HL-60/S4 (cell line): ENCODE measurements at regions not wholly inside any gene's neighbourhood (a gene's known extent, or its start where the extent isn't known, plus 50 kb on each side); places are given as distances from the start of the nearest gene placed in this dataset.
"Not testable (repeated sequence)": the region's sequence is repeated elsewhere in the genome, so short reads cannot be mapped to it uniquely, and the experiment has no call there.

ENCODE experiments used
- in situ Hi-C: fragments of 300-500 bp; cut with MboI; formaldehyde crosslinking; loops from 2 replicates; pipeline ENCODE4 v1.14.3; 2022; ENCODE audit warnings: low sequenced_read_pairs

- in situ Hi-C loops = no loop called here
Observed at GRCh38 chr1:174105086-174105485, 54.2 kb upstream of the RABGAP1L start.

- in situ Hi-C loops = no loop called here
Observed at GRCh38 chr1:174103766-174104165, 55.6 kb upstream of the RABGAP1L start.

- in situ Hi-C loops = not testable (repeated sequence)
Observed at GRCh38 chr1:174101976-174102375, 57.3 kb upstream of the RABGAP1L start.

- in situ Hi-C loops = loop anchor here (25.0 kb wide), 1 partner anchor 1360 kb away; no protein-coding TSS in a partner anchor
Observed at GRCh38 chr1:174097426-174097825, 61.9 kb upstream of the RABGAP1L start.

GRCh38 chr1:174093789-174094188, 65.5 kb upstream of the RABGAP1L start:
- in situ Hi-C loops = loop anchor here (25.0 kb wide), 1 partner anchor 1356 kb away; no protein-coding TSS in a partner anchor

- in situ Hi-C loops = loop anchor here (25.0 kb wide), 1 partner anchor 1353 kb away; no protein-coding TSS in a partner anchor
Observed at GRCh38 chr1:174090471-174090870, 68.3 kb upstream of the RC3H1 start.

- in situ Hi-C loops = loop anchor here (25.0 kb wide), 1 partner anchor 1344 kb away; no protein-coding TSS in a partner anchor
Observed at GRCh38 chr1:174080819-174081218, 58.7 kb upstream of the RC3H1 start.

- in situ Hi-C loops = loop anchor here (25.0 kb wide), 1 partner anchor 1342 kb away; no protein-coding TSS in a partner anchor
Observed at GRCh38 chr1:174079796-174080195, 57.6 kb upstream of the RC3H1 start.

GRCh38 chr1:174078916-174079315, 56.8 kb upstream of the RC3H1 start:
- in situ Hi-C loops = loop anchor here (25.0 kb wide), 1 partner anchor 1342 kb away; no protein-coding TSS in a partner anchor

GRCh38 chr1:174077749-174078490, 55.8 kb upstream of the RC3H1 start:
- in situ Hi-C loops = loop anchor here (25.0 kb wide), 1 partner anchor 1341 kb away; no protein-coding TSS in a partner anchor

GRCh38 chr1:174075245-174075692, 53.1 kb upstream of the RC3H1 start:
- in situ Hi-C loops = loop anchor here (25.0 kb wide), 1 partner anchor 1338 kb away; no protein-coding TSS in a partner anchor

- in situ Hi-C loops = loop anchor here (25.0 kb wide), 1 partner anchor 1337 kb away; no protein-coding TSS in a partner anchor
Observed at GRCh38 chr1:174074757-174075156, 52.6 kb upstream of the RC3H1 start.

GRCh38 chr1:174072581-174072980, 50.4 kb upstream of the RC3H1 start:
- in situ Hi-C loops = no loop called here
